GM12878 (cell line): ENCODE measurements at regions not wholly inside any gene's neighbourhood (a gene's known extent, or its start where the extent isn't known, plus 50 kb on each side); places are given as distances from the start of the nearest gene placed in this dataset.

Experiments
- ATAC-seq: fragments of 200-7000 bp; cut with Tn5 transposase; 3 replicates; pipeline ENCODE4 v1.9.1; 2020; ENCODE audit warnings: mild to moderate bottlenecking, moderate library complexity
- BruUV-seq: library from RNA; stranded (reverse); fragments of 400-500 nt; replicated peaks from 2 replicates; lab custom pipeline; 2021; lab: Mats Ljungman, UMichigan
- CTCF ChIA-PET: fragments of 300-600 bp; sonication (Branson Sonifier 250); formaldehyde crosslinking; extraction: SDS; loops from one replicate; lab custom pipeline; 2021; ENCODE audit warnings: inconsistent platforms; lab: Yijun Ruan, JAX
- POLR2A ChIA-PET: fragments of 350-600 bp; formaldehyde crosslinking; extraction: SDS; loops from one replicate; lab custom pipeline; 2021; ENCODE audit warnings: inconsistent platforms; lab: Charles Lee
- RAD21 ChIA-PET: fragments of 300-600 bp; sonication (Branson Sonifier 250); formaldehyde crosslinking; loops from one replicate; lab custom pipeline; 2023; ENCODE audit warnings: antibody characterized with exemption; ENCODE audit not compliant: unreplicated experiment; lab: Charles Lee
- SMC1A ChIA-PET: fragments of 300-600 bp; sonication (Branson Sonifier 250); formaldehyde crosslinking; loops from one replicate; lab custom pipeline; 2023; ENCODE audit not compliant: unreplicated experiment, uncharacterized antibody; lab: Charles Lee
- DNase-seq: peaks from one replicate; pipeline ENCODE4 v3.0.0-alpha.2; 2011; ENCODE audit warnings: low read depth, low spot score
- FAIRE-seq: peaks from 3 replicates; lab custom pipeline; 2011; peaks lifted over from hg19 to GRCh38; lab: Jason Lieb, UNC
- H2AFZ ChIP-seq: 2 replicates; pipeline ENCODE4 v1.6.0; 2011; ENCODE audit warnings: low read depth, low read length, control low read depth; ENCODE audit not compliant: control insufficient read depth
- H3K27ac ChIP-seq: 2 replicates; pipeline ENCODE4 v1.5.1; 2011; ENCODE audit warnings: control low read depth; ENCODE audit not compliant: control insufficient read depth, insufficient read depth
- H3K27me3 ChIP-seq, 2 experiments: replicated peaks in 1 of 2; 2 replicates each; pipeline versions ENCODE4 v1.6.0 to v1.6.1; 2011; ENCODE audit warnings: low read length in 1 of 2; ENCODE audit not compliant: control insufficient read depth in 2 of 2, insufficient read depth in 2 of 2
- H3K36me3 ChIP-seq, 2 experiments: 2 replicates each; pipeline ENCODE4 v1.5.1; 2011; ENCODE audit warnings: low read length in 1 of 2; ENCODE audit not compliant: control insufficient read depth in 2 of 2, insufficient read depth in 2 of 2
- H3K4me1 ChIP-seq: 2 replicates; pipeline ENCODE4 v1.6.1; 2011; ENCODE audit warnings: mild to moderate bottlenecking, low read length, moderate library complexity, mixed read lengths; ENCODE audit not compliant: control insufficient read depth, insufficient read depth
- H3K4me2 ChIP-seq: 2 replicates; pipeline ENCODE4 v1.6.0; 2011; ENCODE audit warnings: control low read depth; ENCODE audit not compliant: control insufficient read depth, insufficient read depth
- H3K4me3 ChIP-seq: fragments of 200-600 bp; sonication (generic); 2 replicates; pipeline ENCODE4 v1.5.1; 2016
- H3K79me2 ChIP-seq: 2 replicates; pipeline ENCODE4 v1.6.0; 2011; ENCODE audit warnings: low read length; ENCODE audit not compliant: control insufficient read depth, insufficient read depth
- H3K9ac ChIP-seq: 2 replicates; pipeline ENCODE4 v1.8.0; 2011; ENCODE audit warnings: low read length, control low read depth, mixed read lengths; ENCODE audit not compliant: control insufficient read depth, insufficient read depth
- H3K9me3 ChIP-seq: replicated peaks from 3 replicates; pipeline ENCODE4 v1.5.1; 2011; ENCODE audit warnings: mild to moderate bottlenecking, low read length; ENCODE audit not compliant: control insufficient read depth, insufficient read depth
- H4K20me1 ChIP-seq: 2 replicates; pipeline ENCODE4 v1.6.0; 2011; ENCODE audit not compliant: control insufficient read depth, insufficient read depth
- BHLHE40 ChIP-seq, 2 experiments: fragments of 450-650 bp in 1 of 2; IDR thresholded peaks; 2 replicates each; pipeline ENCODE4 v1.6.1; 2011 to 2017; ENCODE audit warnings: low read depth in 2 of 2, borderline replicate concordance in 1 of 2, improper control_type of control experiment in 1 of 2, low read length in 1 of 2, mild to moderate bottlenecking in 1 of 2
- CTCF ChIP-seq, 3 experiments: IDR thresholded peaks in 2 of 3; conservative IDR thresholded peaks in 1 of 3; 2 replicates each; pipeline ENCODE4 v1.5.1; 2011; ENCODE audit warnings: low read depth in 3 of 3, low read length in 3 of 3, mild to moderate bottlenecking in 3 of 3, control low read depth in 2 of 3, moderate library complexity in 2 of 3, inconsistent platforms in 1 of 3, mixed read lengths in 1 of 3; ENCODE audit not compliant: control insufficient read depth in 2 of 3, insufficient read depth in 1 of 3; ENCODE audit errors: extremely low read depth in 1 of 3
- E2F4 ChIP-seq: IDR thresholded peaks from 2 replicates; pipeline ENCODE4 v1.6.1; 2012; ENCODE audit warnings: low read depth, low read length, improper control_type of control experiment
- ELK1 ChIP-seq: IDR thresholded peaks from 2 replicates; pipeline ENCODE4 v1.6.1; 2012; ENCODE audit warnings: low read depth, low read length, improper control_type of control experiment
- FOXM1 ChIP-seq: IDR thresholded peaks from 2 replicates; pipeline ENCODE4 v1.6.1; 2012; ENCODE audit warnings: low read depth, mild to moderate bottlenecking, inconsistent platforms, low read length, moderate library complexity
- PAX8 ChIP-seq: fragments of 450-650 bp; IDR thresholded peaks from 2 replicates; pipeline ENCODE4 v1.6.1; 2017; ENCODE audit warnings: mild to moderate bottlenecking, moderate library complexity
- POU2F2 ChIP-seq: IDR thresholded peaks from 3 replicates; pipeline ENCODE4 v1.6.1; 2011; ENCODE audit warnings: low read depth, mild to moderate bottlenecking, low read length, borderline replicate concordance
- RAD21 ChIP-seq: IDR thresholded peaks from 2 replicates; pipeline ENCODE4 v1.6.1; 2011; ENCODE audit warnings: mild to moderate bottlenecking, low read depth, low read length, moderate library complexity; ENCODE audit not compliant: insufficient read depth
- RCOR1 ChIP-seq: conservative IDR thresholded peaks from 2 replicates; pipeline ENCODE4 v1.6.1; 2012; ENCODE audit warnings: low read depth, low read length, improper control_type of control experiment
- SMAD5 ChIP-seq: IDR thresholded peaks from 2 replicates; pipeline ENCODE4 v1.6.1; 2016; ENCODE audit warnings: antibody characterized with exemption, low read depth
- SMC3 ChIP-seq: IDR thresholded peaks from 2 replicates; pipeline ENCODE4 v1.6.1; 2011; ENCODE audit warnings: low read length, improper control_type of control experiment, borderline replicate concordance
- STAT3 ChIP-seq: IDR thresholded peaks from 2 replicates; pipeline ENCODE4 v1.6.1; 2011; ENCODE audit warnings: low read depth, low read length, improper control_type of control experiment
- ZNF384 ChIP-seq: IDR thresholded peaks from 2 replicates; pipeline ENCODE4 v1.6.1; 2012; ENCODE audit warnings: low read depth, mild to moderate bottlenecking, low read length, improper control_type of control experiment, borderline replicate concordance
- WGBS: methylation state at CpG from one replicate; pipeline ENCODE4 v1.1.6; 2016; ENCODE audit warnings: low lambda C conversion rate; ENCODE audit not compliant: insufficient replicate concordance, insufficient coverage; ENCODE audit errors: missing lambda C conversion rate; 5-methylcytosine and 5-hydroxymethylcytosine counted together
- in situ Hi-C: fragments of 300-500 bp; cut with MboI; formaldehyde crosslinking; loops from 9 replicates; pipeline ENCODE4 v1.14.3; 2018; ENCODE audit warnings: mixed read lengths
- intact Hi-C: fragments of 100-400 bp; cut with micrococcal nuclease; formaldehyde crosslinking; loops from one replicate; pipeline ENCODE4 v1.14.2; 2022; ENCODE audit not compliant: unreplicated experiment

GRCh38 chr13:108155185-108156106 is 59.9 kb downstream of the LIG4 start:
- H3K79me2 ChIP-seq = no peaks in the 10 kb centered on the region
- no peak overlapping the region for H3K9ac ChIP-seq
- no TSS peak for BruUV-seq
- no peak overlapping the region for H3K4me2 ChIP-seq
- intact Hi-C loops = loop anchor here (1.0 kb wide), 2 partner anchors 944 to 950 kb away; no protein-coding TSS in a partner anchor
- H3K27me3 ChIP-seq = no peaks in the 10 kb centered on the region
- no peak overlapping the region for H3K4me3 ChIP-seq
- no peak overlapping the region for H3K27ac ChIP-seq
- FAIRE-seq (peak; percentile 77), ATAC-seq (peak; percentile 54), DNase-seq (no peak)
- no peaks in the 10 kb centered on the region for H4K20me1 ChIP-seq
- in situ Hi-C loops = loop anchor here (5.0 kb wide), 1 partner anchor 948 kb away; no protein-coding TSS in a partner anchor
- TF ChIP-seq RAD21 = peak; percentile 71
- no peak for TF ChIP-seq BHLHE40 (IDR thresholded peaks at IDR 0.05; ENCODE audit: borderline replicate concordance in 1 of 2, low read depth in 2 of 2, low read length in 1 of 2)
- TF ChIP-seq PAX8 = no peak
- peak; percentile 71 to 76 (median 73) for TF ChIP-seq CTCF (IDR thresholded peaks at IDR 0.05 in 2 of 3, conservative IDR thresholded peaks at IDR 0.05 in 1 of 3; ENCODE audit: control insufficient read depth in 2 of 3, extremely low read depth in 1 of 3, insufficient read depth in 1 of 3, low read depth in 3 of 3, low read length in 3 of 3)
- no peak for TF ChIP-seq RCOR1
- TF ChIP-seq FOXM1 = no peak
- TF ChIP-seq SMC3 = peak; percentile 69; the same call in 1 of the 2 replicates
- peak; percentile 60; the same call in 1 of the 2 replicates for TF ChIP-seq ZNF384
- no peak for TF ChIP-seq ELK1
- no peak for TF ChIP-seq STAT3
- TF ChIP-seq SMAD5 = no peak
- no peak for TF ChIP-seq POU2F2
- no peak for TF ChIP-seq E2F4
- SMC1A ChIA-PET = interaction anchor here (0.8 to 1.5 kb wide), 10 partner anchors 9 to 944 kb away, joined by 3 to 6 read pairs (median 4); no protein-coding TSS in a partner anchor
- 37% methylated on average over 16 of the region's 16 CpGs for WGBS
- H2AFZ ChIP-seq = no peak overlapping the region
- CTCF ChIA-PET = interaction anchor here (0.6 to 2.9 kb wide), 40 partner anchors 9 to 1584 kb away, joined by 3 to 18 read pairs (median 4); no protein-coding TSS in a partner anchor
- POLR2A ChIA-PET = no interaction called here
- RAD21 ChIA-PET = interaction anchor here (1.0 to 1.3 kb wide), 4 partner anchors 101 to 952 kb away, joined by 3 to 4 read pairs (median 4); no protein-coding TSS in a partner anchor
- no peaks in the 10 kb centered on the region for H3K36me3 ChIP-seq
- no peaks in the 10 kb centered on the region for H3K4me1 ChIP-seq
- H3K9me3 ChIP-seq = no peaks in the 10 kb centered on the region
